ENCODE measurements at regions not wholly inside any gene's neighbourhood (a gene's known extent, or its start where the extent isn't known, plus 50 kb on each side); places are given as distances from the start of the nearest gene placed in this dataset.

GRCh38 chr13:80612804-80613203, 271.9 kb upstream of the SPRY2 start:
- in situ Hi-C loops (cut with MboI; ENCODE audit: low sequenced_read_pairs) (no loop called here), dilution Hi-C loops (cut with HindIII; ENCODE audit: low sequenced_read_pairs, unreplicated experiment) (no loop called here), intact Hi-C loops (cut with micrococcal nuclease) (no loop called here)
- Histone ChIP-seq H3K36me3 (ENCODE audit: control insufficient read depth, insufficient read depth, low read length) (no peaks in the 10 kb centered on the region), H3K9me3 (ENCODE audit: control insufficient read depth, insufficient read depth, low read length) (no peaks in the 10 kb centered on the region), H4K5ac (ENCODE audit: low read depth, low read length) (no peak overlapping the region), H4K8ac (ENCODE audit: low read depth in 2 of 2, low read length in 2 of 2) (no peak overlapping the region), H2AFZ (replicated peaks; ENCODE audit: low read length, poor library complexity) (no peak overlapping the region), H2BK15ac (ENCODE audit: low read depth, low read length) (no peak overlapping the region), H2BK120ac (ENCODE audit: low read depth, low read length) (no peak overlapping the region), H3K4ac (ENCODE audit: low read depth, low read length) (no peak overlapping the region), H2BK20ac (ENCODE audit: low read depth, low read length) (no peak overlapping the region), H3K4me2 (ENCODE audit: low read depth, low read length) (no peak overlapping the region), H4K20me1 (ENCODE audit: insufficient read depth, low read length) (no peaks in the 10 kb centered on the region), H2BK5ac (ENCODE audit: low read depth, low read length, poor library complexity, severe bottlenecking) (no peak overlapping the region), H3K23ac (ENCODE audit: low read depth, low read length) (no peak overlapping the region), H4K91ac (ENCODE audit: insufficient read depth, low read depth, low read length) (no peak overlapping the region), H3K9me1 (ENCODE audit: insufficient read depth, low read length) (no peaks in the 10 kb centered on the region), H3K14ac (replicated peaks; ENCODE audit: low read depth, low read length) (no peak overlapping the region), H3K4me3 (ENCODE audit: insufficient read depth, low read depth, low read length) (no peak overlapping the region), H3K56ac (ENCODE audit: extremely low read depth, insufficient read depth, low read length) (no peak overlapping the region), H3K79me1 (ENCODE audit: low read depth in 1 of 2, low read length in 2 of 2) (no peaks in the 10 kb centered on the region), H3K27ac (ENCODE audit: insufficient read depth, low read length) (no peak overlapping the region), H3K9ac (ENCODE audit: low read depth, low read length) (no peak overlapping the region), H3K4me1 (ENCODE audit: control insufficient read depth, insufficient read depth, low read length) (no peaks in the 10 kb centered on the region), H3K27me3 (ENCODE audit: control insufficient read depth, insufficient read depth, low read length) (no peaks in the 10 kb centered on the region), H3K18ac (ENCODE audit: low read depth, low read length) (no peak overlapping the region), H2AK5ac (ENCODE audit: low read depth, low read length) (no peak overlapping the region), H2AK9ac (replicated peaks; ENCODE audit: low read depth, low read length, poor library complexity) (no peak overlapping the region)
- ChIA-PET CTCF (interaction anchor here (0.7 kb wide), 1 partner anchor 15 kb away, joined by 3 read pairs; no protein-coding TSS in a partner anchor), POLR2A (ENCODE audit: unreplicated experiment) (no interaction called here)
- DNase-seq (no peak), ATAC-seq (ENCODE audit: low read depth) (no peak)
- BruUV-seq (replicated peaks): no TSS peak
- WGBS, 2 experiments (ENCODE audit: extremely low coverage in 2 of 2, insufficient read length in 1 of 2): 39% methylated on average over 5 of the region's 6 CpGs; no CpG with 5 or more reads in 1 of the 2 experiments
- TF ChIP-seq SMC3 (IDR thresholded peaks at IDR 0.05; ENCODE audit: low read depth, low read length): no peak
- TF ChIP-seq CEBPB (IDR thresholded peaks at IDR 0.05; ENCODE audit: low read depth, low read length): no peak
- no peak for TF ChIP-seq CTCF (conservative IDR thresholded peaks at IDR 0.05; ENCODE audit: low read depth, low read length)
- TF ChIP-seq MAFK (IDR thresholded peaks at IDR 0.05; ENCODE audit: low read depth, low read length): no peak
- no peak for TF ChIP-seq FOS (IDR thresholded peaks at IDR 0.05; ENCODE audit: low read depth, low read length)
- TF ChIP-seq RFX5 (IDR thresholded peaks at IDR 0.05; ENCODE audit: low read depth, low read length): no peak
- no peak for TF ChIP-seq CHD1 (IDR thresholded peaks at IDR 0.05; ENCODE audit: low read depth, low read length)

All from IMR-90 (cell line).